ENCODE measurements at regions not wholly inside any gene's neighbourhood (a gene's known extent, or its start where the extent isn't known, plus 50 kb on each side); places are given as distances from the start of the nearest gene placed in this dataset.

GRCh38 chr7:125465527-125465926, 535.9 kb upstream of the POT1 start:
- ATAC-seq, result no peak
- no peak overlapping the region for H3K27ac ChIP-seq
- H3K4me3 ChIP-seq, result no peak overlapping the region
- no peaks in the 10 kb centered on the region for H3K27me3 ChIP-seq
- no peaks in the 10 kb centered on the region for H3K9me3 ChIP-seq
- DNase-seq, result no peak
- TF ChIP-seq POLR2A (IDR thresholded peaks at IDR 0.05) (no peak), CTCF (IDR thresholded peaks at IDR 0.05 in 4 of 5, conservative IDR thresholded peaks at IDR 0.05 in 1 of 5) (no peak)
- in situ Hi-C loops (cut with MboI; ENCODE audit: low sequenced_read_pairs in 4 of 4), result no loop called here
- intact Hi-C loops (cut with DNase I; ENCODE audit: low total_unique reads), result no loop called here
- H3K4me1 ChIP-seq, result no peaks in the 10 kb centered on the region
- no peaks in the 10 kb centered on the region for H3K36me3 ChIP-seq

GRCh38 chr7:125462615-125463014, 533.0 kb upstream of the POT1 start:
- in situ Hi-C loops (cut with MboI; ENCODE audit: low sequenced_read_pairs in 4 of 4), result no loop called here
- intact Hi-C loops (cut with DNase I; ENCODE audit: low total_unique reads), result no loop called here
- no peak for DNase-seq

DNA sequence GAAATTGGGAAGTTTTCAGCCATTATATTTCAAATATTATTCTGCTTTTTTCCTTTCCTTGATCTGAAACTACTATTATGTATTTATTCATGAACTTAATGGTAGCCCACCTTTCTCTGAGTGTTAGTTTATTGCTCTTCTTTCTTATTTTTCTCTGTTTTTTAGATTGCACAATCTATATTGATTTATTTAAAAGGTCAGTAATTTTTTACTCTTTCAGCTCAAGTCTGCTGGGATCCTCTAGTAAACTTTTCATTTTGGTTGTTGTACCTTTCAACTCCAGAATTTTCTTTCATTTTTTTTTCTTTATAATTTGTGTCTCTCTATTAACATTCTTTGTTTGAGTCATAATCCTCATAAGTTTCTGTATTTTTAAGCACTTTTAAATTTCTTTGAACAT, 529.4 kb upstream of the POT1 start:
- in situ Hi-C loops (cut with MboI; ENCODE audit: low sequenced_read_pairs in 4 of 4) (no loop called here), intact Hi-C loops (cut with DNase I; ENCODE audit: low total_unique reads) (no loop called here)
- ATAC-seq (no peak), DNase-seq (no peak)
- H3K9me3 ChIP-seq, result no peaks in the 10 kb centered on the region
- H3K4me3 ChIP-seq, result no peak overlapping the region
- H3K27me3 ChIP-seq, result no peaks in the 10 kb centered on the region
- no peaks in the 10 kb centered on the region for H3K36me3 ChIP-seq
- H3K27ac ChIP-seq, result no peak overlapping the region
- no peaks in the 10 kb centered on the region for H3K4me1 ChIP-seq
- no peak for TF ChIP-seq POLR2A (IDR thresholded peaks at IDR 0.05)
- TF ChIP-seq CTCF (IDR thresholded peaks at IDR 0.05 in 4 of 5, conservative IDR thresholded peaks at IDR 0.05 in 1 of 5), result no peak

More at GRCh38 chr7:125462615-125463014, 533.0 kb upstream of the POT1 start:
- no peak overlapping the region for H3K27ac ChIP-seq
- no peaks in the 10 kb centered on the region for H3K27me3 ChIP-seq
- no peaks in the 10 kb centered on the region for H3K9me3 ChIP-seq
- no peak overlapping the region for H3K4me3 ChIP-seq
- H3K4me1 ChIP-seq, result no peaks in the 10 kb centered on the region
- TF ChIP-seq POLR2A (IDR thresholded peaks at IDR 0.05) (no peak), CTCF (IDR thresholded peaks at IDR 0.05 in 4 of 5, conservative IDR thresholded peaks at IDR 0.05 in 1 of 5) (no peak)
- no peaks in the 10 kb centered on the region for H3K36me3 ChIP-seq
- no peak for ATAC-seq

DNA sequence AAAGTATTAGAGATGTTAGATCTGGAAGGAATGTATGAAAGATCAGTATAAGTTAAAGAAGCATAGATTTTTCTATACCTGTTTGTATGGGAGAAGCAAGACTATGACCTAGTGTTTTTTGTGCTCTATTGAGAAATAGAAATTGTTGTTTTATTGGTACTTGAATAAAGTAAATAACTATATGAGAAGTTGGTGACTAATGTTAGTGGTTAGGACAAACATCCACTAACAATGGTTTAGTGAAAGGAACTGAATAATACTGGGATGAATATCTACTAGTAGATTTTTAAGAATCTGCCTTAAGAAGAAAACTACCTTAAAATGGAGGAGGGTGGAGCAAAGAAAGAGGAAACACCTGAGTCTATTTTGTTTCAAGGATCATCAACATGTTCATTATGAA, 521.1 kb upstream of the POT1 start:
- in situ Hi-C loops (cut with MboI; ENCODE audit: low sequenced_read_pairs in 4 of 4), result no loop called here
- H3K36me3 ChIP-seq, result no peaks in the 10 kb centered on the region
- H3K27me3 ChIP-seq, result no peaks in the 10 kb centered on the region
- H3K4me1 ChIP-seq, result no peaks in the 10 kb centered on the region
- TF ChIP-seq CTCF (IDR thresholded peaks at IDR 0.05 in 4 of 5, conservative IDR thresholded peaks at IDR 0.05 in 1 of 5) (no peak), POLR2A (IDR thresholded peaks at IDR 0.05) (no peak)
- no peaks in the 10 kb centered on the region for H3K9me3 ChIP-seq
- no peak overlapping the region for H3K4me3 ChIP-seq
- no peak for DNase-seq
- intact Hi-C loops (cut with DNase I; ENCODE audit: low total_unique reads), result no loop called here
- ATAC-seq, result no peak
- no peak overlapping the region for H3K27ac ChIP-seq

DNA sequence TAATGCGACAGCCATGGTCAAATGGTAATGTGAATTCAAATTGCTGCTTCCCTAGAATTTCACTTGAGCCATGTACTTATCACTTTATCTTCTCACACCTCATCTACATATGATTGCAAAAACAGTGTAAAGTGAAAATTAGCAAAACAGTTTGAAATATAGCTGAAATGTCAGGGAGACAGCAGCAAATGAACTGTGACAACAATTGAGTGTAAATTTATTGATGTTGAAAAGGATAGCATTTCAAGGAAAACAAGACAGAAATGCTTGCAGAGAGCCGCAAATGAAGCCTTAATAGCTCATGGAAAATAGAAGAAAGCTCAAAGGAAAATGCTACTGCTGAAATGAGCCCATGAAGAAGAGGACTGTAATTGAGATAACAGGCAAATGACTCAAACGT, 516.2 kb upstream of the POT1 start:
- H3K27me3 ChIP-seq, result no peaks in the 10 kb centered on the region
- H3K4me3 ChIP-seq, result no peak overlapping the region
- H3K36me3 ChIP-seq, result no peaks in the 10 kb centered on the region
- in situ Hi-C loops (cut with MboI; ENCODE audit: low sequenced_read_pairs in 4 of 4), result no loop called here
- intact Hi-C loops (cut with DNase I; ENCODE audit: low total_unique reads), result no loop called here
- ATAC-seq (no peak), DNase-seq (no peak)
- H3K9me3 ChIP-seq, result no peaks in the 10 kb centered on the region
- no peaks in the 10 kb centered on the region for H3K4me1 ChIP-seq
- TF ChIP-seq POLR2A (IDR thresholded peaks at IDR 0.05), result no peak
- no peak for TF ChIP-seq CTCF (IDR thresholded peaks at IDR 0.05 in 4 of 5, conservative IDR thresholded peaks at IDR 0.05 in 1 of 5)
- no peak overlapping the region for H3K27ac ChIP-seq

Data from gastrocnemius medialis (tissue), 4 donors.